ENCODE measurements at regions not wholly inside any gene's neighbourhood (a gene's known extent, or its start where the extent isn't known, plus 50 kb on each side); places are given as distances from the start of the nearest gene placed in this dataset.
A peak's percentile ranks its signal among the peaks of the same experiment; 100 is the strongest.

GRCh38 chr4:38565271-38566199, 98.5 kb upstream of the KLF3 start:
- no peaks in the 10 kb centered on the region for H3K9me3 ChIP-seq
- H3K4me3 ChIP-seq, result no peak overlapping the region
- H3K4me1 ChIP-seq, result peaks cover 11 to 47% (median 28%) of the 10 kb centered on the region in 3 donors
- peak; percentile 40 for ATAC-seq
- no peaks in the 10 kb centered on the region for H3K27me3 ChIP-seq
- TF ChIP-seq, protein P1, sequence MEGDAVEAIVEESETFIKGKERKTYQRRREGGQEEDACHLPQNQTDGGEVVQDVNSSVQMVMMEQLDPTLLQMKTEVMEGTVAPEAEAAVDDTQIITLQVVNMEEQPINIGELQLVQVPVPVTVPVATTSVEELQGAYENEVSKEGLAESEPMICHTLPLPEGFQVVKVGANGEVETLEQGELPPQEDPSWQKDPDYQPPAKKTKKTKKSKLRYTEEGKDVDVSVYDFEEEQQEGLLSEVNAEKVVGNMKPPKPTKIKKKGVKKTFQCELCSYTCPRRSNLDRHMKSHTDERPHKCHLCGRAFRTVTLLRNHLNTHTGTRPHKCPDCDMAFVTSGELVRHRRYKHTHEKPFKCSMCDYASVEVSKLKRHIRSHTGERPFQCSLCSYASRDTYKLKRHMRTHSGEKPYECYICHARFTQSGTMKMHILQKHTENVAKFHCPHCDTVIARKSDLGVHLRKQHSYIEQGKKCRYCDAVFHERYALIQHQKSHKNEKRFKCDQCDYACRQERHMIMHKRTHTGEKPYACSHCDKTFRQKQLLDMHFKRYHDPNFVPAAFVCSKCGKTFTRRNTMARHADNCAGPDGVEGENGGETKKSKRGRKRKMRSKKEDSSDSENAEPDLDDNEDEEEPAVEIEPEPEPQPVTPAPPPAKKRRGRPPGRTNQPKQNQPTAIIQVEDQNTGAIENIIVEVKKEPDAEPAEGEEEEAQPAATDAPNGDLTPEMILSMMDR (IDR thresholded peaks at IDR 0.05), result no peak
- TF ChIP-seq POLR2AphosphoS5 (IDR thresholded peaks at IDR 0.05) (peak; percentile 30), EP300 (IDR thresholded peaks at IDR 0.05) (no peak), POLR2A (IDR thresholded peaks at IDR 0.05) (no peak)
- 41 to 44% methylated on average over 11 of the region's 12 CpGs for WGBS, 2 donors (ENCODE audit: low coverage in 1 of 2)
- H3K36me3 ChIP-seq, result no peaks in the 10 kb centered on the region
- H3K27ac ChIP-seq, result peak overlapping the region in 3 of 4 donors; percentile 24 to 68 (median 44)

DNA sequence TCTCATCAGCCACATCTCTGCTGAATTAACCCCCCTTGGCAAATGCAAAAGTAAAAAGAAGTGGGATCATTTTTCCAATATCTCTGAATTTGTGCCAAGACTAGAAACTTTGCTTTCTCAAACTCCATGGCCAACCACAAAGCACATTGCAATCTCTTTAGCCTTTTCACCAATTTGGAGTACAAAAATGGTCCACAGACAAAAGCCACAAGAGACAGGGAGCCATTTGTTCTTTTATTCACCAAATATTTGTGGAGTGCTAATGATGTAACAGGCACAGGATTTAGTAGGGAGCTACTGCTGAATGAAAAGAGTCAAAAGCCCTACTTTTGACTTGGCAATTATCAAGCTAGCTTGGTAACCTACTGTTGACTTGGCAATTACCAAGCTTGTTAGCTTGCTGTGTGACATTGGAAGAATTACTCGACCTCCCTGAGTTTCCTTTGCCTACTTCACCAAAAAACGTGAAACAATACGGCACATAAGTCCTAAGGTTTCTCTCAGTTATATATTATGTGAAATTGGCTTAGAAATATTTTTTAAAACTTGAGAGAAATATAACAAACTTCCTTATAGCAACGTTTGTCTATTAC, 97.1 kb upstream of the KLF3 start:
- no peaks in the 10 kb centered on the region for H3K36me3 ChIP-seq
- ATAC-seq, result no peak
- H3K9me3 ChIP-seq, result no peaks in the 10 kb centered on the region
- peaks cover 11 to 52% (median 28%) of the 10 kb centered on the region in 3 donors for H3K4me1 ChIP-seq
- WGBS, 2 donors (ENCODE audit: low coverage in 1 of 2), result 90 to 93% methylated on average over 4 of the region's 4 CpGs
- TF ChIP-seq POLR2AphosphoS5 (IDR thresholded peaks at IDR 0.05) (no peak), POLR2A (IDR thresholded peaks at IDR 0.05) (no peak), EP300 (IDR thresholded peaks at IDR 0.05) (no peak)
- TF ChIP-seq, protein P1 (IDR thresholded peaks at IDR 0.05), result no peak
- H3K27me3 ChIP-seq, result no peaks in the 10 kb centered on the region
- no peak overlapping the region for H3K4me3 ChIP-seq
- H3K27ac ChIP-seq, result no peak overlapping the region

DNA sequence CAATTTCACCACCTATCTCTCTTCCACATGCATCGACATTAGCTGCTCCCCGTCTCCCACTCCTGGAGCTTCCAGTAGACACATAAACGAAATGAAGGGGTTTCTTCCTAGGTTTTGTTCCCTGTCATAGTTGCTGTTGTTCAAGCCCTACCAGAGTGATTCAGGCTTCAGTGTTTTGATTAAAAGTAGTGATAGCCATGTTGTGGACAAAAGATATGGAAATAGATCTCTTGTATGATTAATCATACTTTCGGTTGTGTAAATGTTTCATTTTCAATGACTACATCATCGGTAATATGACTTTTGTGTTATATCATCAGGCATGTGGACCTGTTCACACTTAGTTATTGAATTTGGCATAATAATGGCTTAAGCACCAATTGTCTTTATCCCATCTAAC, 96.5 kb upstream of the KLF3 start:
- H3K4me3 ChIP-seq, result no peak overlapping the region
- H3K36me3 ChIP-seq, result no peaks in the 10 kb centered on the region
- TF ChIP-seq EP300 (IDR thresholded peaks at IDR 0.05) (no peak), POLR2AphosphoS5 (IDR thresholded peaks at IDR 0.05) (no peak), POLR2A (IDR thresholded peaks at IDR 0.05) (no peak)
- TF ChIP-seq, protein P1 (IDR thresholded peaks at IDR 0.05), result no peak
- H3K27me3 ChIP-seq, result no peaks in the 10 kb centered on the region
- WGBS, 2 donors (ENCODE audit: low coverage in 1 of 2), result 88 to 92% methylated on average over 5 of the region's 5 CpGs
- no peaks in the 10 kb centered on the region for H3K9me3 ChIP-seq
- ATAC-seq, result no peak
- H3K4me1 ChIP-seq, result peaks cover 11 to 47% (median 23%) of the 10 kb centered on the region in 3 donors
- H3K27ac ChIP-seq, result no peak overlapping the region

DNA sequence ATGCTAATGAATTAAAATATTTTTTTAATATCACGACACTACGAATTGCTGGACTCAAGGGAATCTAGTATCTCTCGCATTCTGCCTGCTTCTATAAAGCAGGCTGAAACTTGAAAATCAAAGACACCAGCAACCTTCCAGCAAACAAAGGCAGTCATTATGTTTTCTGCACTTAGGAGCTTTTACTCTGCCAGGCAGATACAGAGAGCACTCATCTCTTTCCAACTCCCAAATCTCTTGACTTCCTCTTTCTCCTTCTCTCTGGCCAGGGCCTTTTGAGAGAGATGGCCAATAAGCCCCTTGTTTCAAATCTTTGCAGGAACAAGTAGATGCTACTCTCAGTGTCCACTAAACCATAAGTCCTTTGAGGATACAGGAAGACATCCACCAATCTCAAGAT, 95.2 kb upstream of the KLF3 start:
- WGBS, 2 donors (ENCODE audit: low coverage in 1 of 2), result 89 to 92% methylated on average over 3 of the region's 3 CpGs
- no peaks in the 10 kb centered on the region for H3K36me3 ChIP-seq
- no peak overlapping the region for H3K27ac ChIP-seq
- H3K4me1 ChIP-seq, result peaks cover 11 to 37% (median 15%) of the 10 kb centered on the region in 3 donors
- TF ChIP-seq, protein P1 (IDR thresholded peaks at IDR 0.05), result no peak
- TF ChIP-seq POLR2A (IDR thresholded peaks at IDR 0.05), result no peak
- TF ChIP-seq EP300 (IDR thresholded peaks at IDR 0.05), result no peak
- TF ChIP-seq POLR2AphosphoS5 (IDR thresholded peaks at IDR 0.05), result no peak
- no peaks in the 10 kb centered on the region for H3K9me3 ChIP-seq
- no peak for ATAC-seq
- no peak overlapping the region for H3K4me3 ChIP-seq
- no peaks in the 10 kb centered on the region for H3K27me3 ChIP-seq

Data from gastroesophageal sphincter (tissue), 4 donors.